GM12891 (cell line): ENCODE measurements at regions not wholly inside any gene's neighbourhood (a gene's known extent, or its start where the extent isn't known, plus 50 kb on each side); places are given as distances from the start of the nearest gene placed in this dataset.
"Not testable (repeated sequence)": the region's sequence is repeated elsewhere in the genome, so short reads cannot be mapped to it uniquely, and the experiment has no call there.

ENCODE experiments used
- DNase-seq: peaks from one replicate; pipeline ENCODE4 v3.0.0; 2011; ENCODE audit warnings: low spot score; ENCODE audit not compliant: insufficient read length
- FAIRE-seq: peaks from 2 replicates; lab custom pipeline; 2011; peaks lifted over from hg19 to GRCh38; lab: Jason Lieb, UNC
- PAX5 ChIP-seq: IDR thresholded peaks from 2 replicates; pipeline ENCODE4 v1.6.1; 2011; ENCODE audit warnings: low read length, moderate library complexity, mild to moderate bottlenecking; ENCODE audit not compliant: insufficient read depth, severe bottlenecking
- POLR2A ChIP-seq: IDR thresholded peaks from 2 replicates; pipeline ENCODE4 v1.6.1; 2011; ENCODE audit warnings: low read depth, low read length, control low read depth
- POLR2AphosphoS5 ChIP-seq: IDR thresholded peaks from 2 replicates; pipeline ENCODE4 v1.6.1; 2011; ENCODE audit warnings: low read depth, low read length, control low read depth
- POU2F2 ChIP-seq: IDR thresholded peaks from 2 replicates; pipeline ENCODE4 v1.6.1; 2011; ENCODE audit warnings: low read depth, mild to moderate bottlenecking, control low read depth, low read length, moderate library complexity
- SPI1 ChIP-seq: IDR thresholded peaks from 2 replicates; pipeline ENCODE4 v1.6.1; 2011; ENCODE audit warnings: low read depth, low read length, control low read depth
- TAF1 ChIP-seq: IDR thresholded peaks from 2 replicates; pipeline ENCODE4 v1.6.1; 2011; ENCODE audit warnings: low read depth, low read length, control low read depth

DNA sequence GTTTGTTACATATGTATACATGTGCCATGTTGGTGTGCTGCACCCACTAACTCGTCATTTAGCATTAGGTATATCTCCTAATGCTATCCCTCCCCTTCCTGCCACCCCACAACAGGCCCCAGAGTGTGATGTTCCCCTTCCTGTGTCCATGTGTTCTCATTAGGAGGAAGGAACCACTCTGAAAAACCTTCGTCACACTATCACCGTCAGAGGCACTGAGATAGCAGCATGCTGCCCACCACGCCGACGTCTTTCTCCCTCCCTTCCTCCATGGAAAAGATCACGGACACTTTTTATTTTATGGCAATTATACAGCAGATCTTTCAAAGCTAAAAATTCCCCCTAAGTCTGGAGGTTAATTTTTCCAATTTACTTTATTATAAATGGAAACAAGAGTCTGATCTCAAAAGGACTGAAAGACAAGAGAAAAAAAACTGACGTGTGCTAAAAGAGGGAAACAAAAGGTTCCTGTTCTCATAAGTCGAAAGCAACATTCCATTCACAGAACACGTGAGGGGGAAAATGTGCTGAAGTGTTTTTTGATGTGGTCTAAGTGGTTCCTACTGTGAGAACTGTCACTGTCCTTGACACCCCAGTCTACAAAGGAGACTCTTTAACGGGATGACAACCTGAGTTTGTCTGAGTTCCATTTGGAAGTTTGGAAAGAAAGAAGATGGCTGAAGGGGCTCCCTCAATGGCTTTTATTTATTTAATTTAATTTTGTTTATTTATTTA lies 339.7 kb upstream of the IRX2 start:
- FAIRE-seq (no peak), DNase-seq (no peak)
- TF ChIP-seq PAX5 (no peak), TAF1 (no peak), POU2F2 (no peak), SPI1 (no peak), POLR2AphosphoS5 (no peak), POLR2A (no peak)

- not testable (repeated sequence) for DNase-seq, FAIRE-seq
These were observed 338.8 kb upstream of the IRX2 start for GRCh38 chr5:3090305-3090704.

DNA sequence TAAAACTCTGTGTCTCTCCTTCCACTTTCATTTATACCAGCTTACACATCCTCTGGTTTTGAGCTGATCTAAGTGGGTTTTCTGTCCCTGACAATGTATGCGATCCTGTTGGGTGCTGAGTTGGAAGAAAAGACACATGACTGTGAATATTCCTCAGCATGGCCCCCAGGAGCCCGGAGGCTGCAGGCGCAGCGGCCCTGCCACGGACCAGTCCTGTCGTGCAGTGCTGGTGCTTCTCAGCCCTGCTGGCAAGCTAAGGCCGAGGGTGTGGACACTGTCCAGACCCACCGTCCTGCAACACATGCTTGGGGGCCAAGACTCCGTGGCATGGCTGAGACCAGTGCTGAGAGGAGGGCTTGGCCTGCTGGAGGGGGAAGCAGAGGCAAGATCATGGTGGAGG lies 328.9 kb upstream of the IRX2 start:
- DNase-seq (no peak), FAIRE-seq (no peak)
- no peak for TF ChIP-seq POLR2AphosphoS5
- TF ChIP-seq TAF1 = no peak
- TF ChIP-seq POLR2A = no peak
- no peak for TF ChIP-seq POU2F2
- TF ChIP-seq PAX5 = no peak
- TF ChIP-seq SPI1 = no peak

- DNase-seq = no peak
- TF ChIP-seq POLR2AphosphoS5 (no peak), PAX5 (no peak), POU2F2 (no peak), POLR2A (no peak), TAF1 (no peak), SPI1 (no peak)
- no peak for FAIRE-seq
These were observed 326.2 kb upstream of the IRX2 start for GRCh38 chr5:3077684-3078083.

GRCh38 chr5:3075309-3075708 lies 323.8 kb upstream of the IRX2 start:
- DNase-seq (no peak), FAIRE-seq (no peak)
- TF ChIP-seq TAF1 = no peak
- TF ChIP-seq POLR2A = no peak
- TF ChIP-seq POLR2AphosphoS5 = no peak
- TF ChIP-seq POU2F2 = no peak
- TF ChIP-seq SPI1 = no peak
- no peak for TF ChIP-seq PAX5

GRCh38 chr5:3068401-3068800 lies 316.9 kb upstream of the IRX2 start:
- no peak for FAIRE-seq

DNA sequence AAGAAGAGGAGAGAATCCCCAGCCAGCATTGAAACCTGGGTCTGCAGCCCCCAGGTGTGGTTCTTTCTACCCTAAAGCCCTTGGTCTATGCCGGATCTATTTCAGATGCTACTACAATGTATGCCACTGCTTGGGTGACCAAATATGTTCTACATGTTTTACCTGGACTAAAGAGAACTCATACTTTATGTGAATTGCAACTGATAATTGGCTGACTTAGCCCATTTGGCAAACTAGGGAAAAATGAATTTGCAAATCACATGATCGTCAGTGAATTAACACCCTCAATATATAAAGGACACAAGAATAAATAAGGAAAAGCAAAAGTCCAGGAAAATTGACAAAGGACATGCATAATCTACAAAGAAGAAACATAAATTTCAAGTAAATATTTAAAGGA lies 308.8 kb upstream of the IRX2 start:
- TF ChIP-seq TAF1 (no peak), POLR2A (no peak), SPI1 (no peak)
- FAIRE-seq (no peak), DNase-seq (no peak)

More at GRCh38 chr5:3068401-3068800, 316.9 kb upstream of the IRX2 start:
- no peak for TF ChIP-seq POLR2A
- TF ChIP-seq POLR2AphosphoS5 = no peak
- no peak for TF ChIP-seq TAF1
- no peak for DNase-seq

DNA sequence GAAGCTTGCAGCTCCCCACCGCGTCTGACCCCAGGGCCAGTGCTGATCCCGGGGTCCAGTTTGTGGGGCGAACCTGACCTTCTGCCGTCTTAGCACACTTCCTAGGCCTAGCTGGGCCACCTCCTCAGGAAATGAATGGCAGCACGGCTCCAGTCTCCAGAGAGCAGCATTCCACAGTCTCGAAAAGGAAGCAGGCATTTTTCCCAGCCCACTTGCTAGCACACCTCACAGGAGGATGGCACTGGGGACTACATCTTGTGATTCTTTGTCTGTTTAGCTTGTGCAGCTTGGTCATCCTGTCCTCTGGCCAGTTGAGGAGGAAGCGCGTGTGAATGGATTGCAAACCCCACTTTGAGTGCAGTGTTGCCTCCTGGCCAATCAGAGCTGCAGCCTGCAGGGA lies 308.0 kb upstream of the IRX2 start:
- DNase-seq (no peak), FAIRE-seq (no peak)
- TF ChIP-seq POLR2A (no peak), PAX5 (no peak), POLR2AphosphoS5 (no peak), TAF1 (no peak), POU2F2 (no peak)

DNA sequence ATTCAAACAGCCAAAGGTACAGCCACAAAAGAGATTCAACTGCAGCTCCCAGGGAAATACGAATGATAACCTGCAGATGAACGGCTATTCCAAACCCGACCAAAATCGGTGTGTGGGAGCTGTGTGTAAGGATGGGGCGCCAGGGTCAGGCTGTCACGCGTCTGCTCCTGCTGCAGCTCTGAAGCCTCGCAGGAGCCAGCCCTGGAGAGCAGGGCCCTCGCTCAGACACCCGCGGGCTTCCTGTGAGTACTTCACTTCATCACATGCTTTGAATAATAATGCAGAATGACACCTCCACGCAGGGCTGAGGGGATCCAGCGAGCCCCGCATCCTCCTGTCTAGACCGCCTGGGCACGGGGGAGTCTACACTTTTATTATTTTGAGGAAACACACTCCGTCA lies 307.5 kb upstream of the IRX2 start:
- DNase-seq (no peak), FAIRE-seq (no peak)
- TF ChIP-seq PAX5 = no peak
- no peak for TF ChIP-seq TAF1
- no peak for TF ChIP-seq POU2F2
- TF ChIP-seq SPI1 = no peak
- TF ChIP-seq POLR2A = no peak
- TF ChIP-seq POLR2AphosphoS5 = no peak

DNA sequence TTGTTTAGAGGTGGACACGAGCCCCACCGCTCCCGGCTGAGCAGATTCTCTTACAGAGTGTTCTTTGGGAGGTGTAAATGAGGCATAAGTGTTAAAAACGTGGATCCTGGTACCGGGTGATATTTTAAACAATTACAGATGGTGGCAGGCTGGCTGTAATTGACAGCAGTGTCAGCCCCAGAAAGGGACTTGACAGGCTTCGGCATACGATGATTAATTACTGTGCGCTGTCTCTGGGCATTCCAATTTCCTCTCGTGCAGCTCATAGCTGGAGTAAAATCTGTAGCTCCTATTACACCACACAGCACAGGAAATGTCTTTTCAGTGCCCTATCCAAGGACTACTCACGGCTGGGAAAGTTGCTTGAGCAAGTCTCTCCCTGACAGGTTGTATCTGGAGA lies 305.4 kb upstream of the IRX2 start:
- no peak for FAIRE-seq
- TF ChIP-seq PAX5 (no peak), SPI1 (no peak), POU2F2 (no peak), POLR2A (no peak), POLR2AphosphoS5 (no peak), TAF1 (no peak)
- DNase-seq = no peak

DNA sequence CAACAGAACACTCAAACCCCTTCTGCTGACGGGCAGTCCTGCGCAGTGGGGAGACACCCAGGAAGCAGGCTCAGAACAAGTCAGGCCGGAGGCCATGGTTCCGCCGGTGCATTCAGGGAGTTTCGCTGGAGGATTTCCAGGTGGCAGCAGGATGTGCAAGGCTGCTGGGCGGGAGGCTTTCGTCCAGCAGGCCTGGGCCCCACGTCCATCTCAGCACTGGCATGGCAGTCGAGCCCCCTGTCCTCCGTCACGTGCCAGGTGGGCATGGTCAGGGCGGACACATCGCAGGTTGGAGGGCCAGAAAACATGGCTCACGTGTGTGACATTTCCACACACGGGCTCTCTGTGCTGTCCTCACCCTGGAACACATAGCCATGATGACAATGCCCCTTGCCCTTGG lies 299.9 kb upstream of the IRX2 start:
- TF ChIP-seq POLR2A = no peak
- no peak for TF ChIP-seq SPI1
- TF ChIP-seq POU2F2 = no peak
- no peak for TF ChIP-seq POLR2AphosphoS5
- TF ChIP-seq TAF1 = no peak
- no peak for TF ChIP-seq PAX5
- FAIRE-seq (no peak), DNase-seq (no peak)
